GM13976 (cell line): ENCODE measurements at regions not wholly inside any gene's neighbourhood (a gene's known extent, or its start where the extent isn't known, plus 50 kb on each side); places are given as distances from the start of the nearest gene placed in this dataset.

Experiments
- DNase-seq: peaks from one replicate; pipeline ENCODE4 v3.0.0; 2012; ENCODE audit warnings: low spot score
- CTCF ChIP-seq: IDR thresholded peaks from 2 replicates; pipeline ENCODE4 v1.5.1; 2012; ENCODE audit warnings: borderline replicate concordance, mild to moderate bottlenecking; ENCODE audit not compliant: insufficient read depth; ENCODE audit errors: extremely low read depth, missing control alignments, control extremely low read depth
- in situ Hi-C: fragments of 300-500 bp; cut with MboI; formaldehyde crosslinking; loops from one replicate; pipeline ENCODE4 v1.12.0; 2022; ENCODE audit warnings: low sequenced_read_pairs, mixed read lengths, inconsistent platforms; ENCODE audit not compliant: unreplicated experiment

DNA sequence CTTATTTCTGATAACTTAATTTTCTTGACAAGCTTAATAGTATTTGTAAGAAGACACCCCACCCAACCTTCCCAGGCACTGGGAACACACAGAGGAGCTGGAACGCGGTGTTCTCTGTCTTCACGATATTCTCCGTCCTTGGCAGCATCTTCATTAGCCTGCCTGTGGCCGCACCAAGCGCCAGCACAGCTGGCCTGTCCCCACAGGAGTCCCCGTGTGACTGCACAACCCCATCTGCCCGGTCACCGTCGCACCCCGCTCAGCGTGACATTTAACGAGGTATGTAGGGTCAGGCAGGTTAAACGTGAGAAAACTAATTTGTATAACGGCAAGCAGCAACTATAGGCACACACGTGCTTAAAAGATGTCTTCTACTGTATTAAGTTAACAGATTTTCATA is 293.3 kb downstream of the BRD1 start:
- in situ Hi-C loops: no loop called here
- TF ChIP-seq CTCF: no peak
- no peak for DNase-seq

DNA sequence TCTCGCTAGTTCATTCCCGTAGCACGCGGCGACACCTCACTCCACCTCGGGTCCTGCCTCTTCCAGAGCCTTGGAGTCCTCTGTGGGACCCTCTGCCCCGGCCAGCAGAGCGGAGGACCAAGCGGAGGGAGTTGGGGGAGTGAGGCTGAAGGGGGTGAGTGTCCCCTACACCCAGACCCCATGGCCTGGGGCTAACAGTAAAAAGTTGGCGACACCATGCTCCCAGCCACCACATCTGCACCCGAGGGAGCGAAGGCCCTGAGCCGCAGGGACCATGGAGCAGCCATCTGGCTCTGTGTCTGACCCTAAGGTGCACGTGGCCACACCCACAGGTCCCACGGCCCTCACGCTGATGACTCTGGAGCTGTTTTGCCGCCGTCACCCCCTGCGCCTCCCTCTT is 293.8 kb downstream of the BRD1 start:
- in situ Hi-C loops: no loop called here
- no peak for TF ChIP-seq CTCF
- no peak for DNase-seq

DNA sequence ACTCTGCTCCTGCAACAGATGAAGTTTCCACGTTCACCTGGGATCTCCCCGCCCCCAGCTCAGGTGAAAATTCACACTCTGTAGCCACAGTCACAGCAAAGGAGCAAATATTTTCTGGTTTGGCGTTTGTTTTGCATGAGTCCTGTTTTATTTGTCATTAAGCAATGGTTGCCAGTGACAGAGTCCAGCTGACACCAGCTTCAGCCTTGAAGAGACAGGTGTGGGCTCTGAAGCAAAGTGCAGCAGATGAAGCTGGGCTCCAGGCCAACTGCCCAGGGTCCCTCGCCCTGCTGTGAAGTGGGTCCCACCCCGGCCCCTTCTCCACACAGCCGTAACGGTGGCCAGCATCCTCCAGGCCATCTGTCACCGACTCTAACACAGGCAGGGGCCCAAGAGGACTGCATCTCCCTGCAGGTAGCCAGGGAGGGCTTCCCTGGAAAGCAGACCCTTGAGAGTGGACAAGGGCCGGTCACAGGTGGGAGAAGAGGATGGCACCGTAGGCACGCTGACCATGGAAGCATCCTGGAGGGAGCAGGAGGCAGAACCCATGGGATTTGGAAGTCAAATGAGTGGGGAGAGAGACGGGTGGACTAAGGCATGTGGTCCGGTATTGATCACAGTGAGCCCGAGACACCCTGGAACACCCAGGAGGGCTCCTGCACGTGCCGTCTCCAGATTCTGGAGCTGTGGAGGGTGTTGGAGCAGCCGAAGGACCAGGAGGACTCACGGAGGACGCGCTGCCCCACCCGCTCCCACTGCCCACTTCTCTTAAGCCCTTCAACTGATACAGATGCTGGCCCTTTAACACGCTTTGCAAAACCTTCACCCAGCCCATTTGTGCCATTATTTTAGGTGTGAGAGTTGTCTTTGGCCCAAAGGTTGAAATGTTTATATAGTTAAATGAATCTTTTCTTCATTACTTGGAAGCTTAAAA is 294.5 kb downstream of the BRD1 start:
- DNase-seq: no peak
- in situ Hi-C loops: no loop called here
- no peak for TF ChIP-seq CTCF

- DNase-seq: no peak
- TF ChIP-seq CTCF: no peak
- in situ Hi-C loops: no loop called here
These were observed 296.3 kb downstream of the BRD1 start for GRCh38 chr22:49531368-49531791.

GRCh38 chr22:49530671-49531367 is 296.9 kb downstream of the BRD1 start:
- no peak for DNase-seq
- no peak for TF ChIP-seq CTCF
- in situ Hi-C loops: no loop called here

DNA sequence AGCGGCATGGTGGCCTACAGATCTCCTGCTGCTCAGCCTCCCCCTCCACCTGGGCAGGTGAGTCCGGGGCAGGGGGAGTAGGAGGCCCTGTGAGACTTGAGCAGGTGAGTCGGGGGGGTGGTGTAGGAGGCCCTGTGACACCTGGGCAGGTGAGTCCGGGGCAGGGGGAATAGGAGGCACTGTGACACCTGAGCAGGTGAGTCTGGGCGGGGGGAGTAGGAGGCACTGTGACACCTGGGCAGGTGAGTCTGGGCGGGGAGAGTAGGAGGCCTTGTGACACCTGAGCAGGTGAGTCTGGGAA is 299.3 kb downstream of the BRD1 start:
- in situ Hi-C loops: no loop called here
- TF ChIP-seq CTCF: no peak
- no peak for DNase-seq
